DMS153 (cell line): ENCODE measurements at regions not wholly inside any gene's neighbourhood (a gene's known extent, or its start where the extent isn't known, plus 50 kb on each side); places are given as distances from the start of the nearest gene placed in this dataset.
"Not testable (repeated sequence)": the region's sequence is repeated elsewhere in the genome, so short reads cannot be mapped to it uniquely, and the experiment has no call there.

Source experiments
- DNase-seq: peaks from one replicate; lab custom pipeline; 2025; lab: John Stamatoyannopoulos, UW

DNA sequence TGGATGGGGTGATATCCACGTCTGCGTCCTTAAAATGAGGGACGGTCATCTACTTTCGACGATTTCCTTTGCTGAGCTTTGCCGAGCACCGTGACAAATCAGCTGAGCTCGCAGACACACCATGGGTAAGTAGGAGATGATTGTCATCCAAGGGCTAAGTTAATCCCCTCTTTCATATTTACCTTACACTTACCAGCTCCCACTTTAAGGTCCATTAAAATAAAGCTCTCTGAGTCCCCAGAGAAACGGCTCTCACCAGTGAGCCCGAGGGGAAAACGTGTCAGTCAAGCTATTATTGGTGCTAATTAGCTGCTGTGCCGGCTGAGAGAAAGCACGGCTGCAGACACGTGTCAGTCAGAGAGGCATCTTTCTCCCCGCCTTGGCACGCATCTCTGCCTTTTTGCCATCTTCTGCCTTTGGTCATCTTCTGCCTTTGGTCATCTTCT lies 72.2 kb downstream of the CRLF2 start:
- DNase-seq = no peak

DNA sequence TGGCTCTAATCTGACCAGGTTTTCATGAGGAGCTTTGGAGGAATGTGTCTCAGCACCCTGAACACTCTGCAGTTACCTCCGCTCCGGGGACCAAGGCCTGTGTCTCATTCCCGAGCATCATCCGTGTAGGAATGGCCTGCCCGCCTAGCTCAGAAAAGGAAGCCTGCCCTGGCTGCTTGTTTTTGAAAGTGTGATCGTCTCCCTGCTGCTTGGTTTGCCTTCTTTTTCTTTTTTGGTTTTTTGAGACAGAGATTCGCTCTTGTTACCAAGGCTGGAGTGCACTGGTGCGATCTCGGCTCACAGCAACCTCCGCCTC lies 73.3 kb downstream of the CRLF2 start:
- no peak for DNase-seq

DNA sequence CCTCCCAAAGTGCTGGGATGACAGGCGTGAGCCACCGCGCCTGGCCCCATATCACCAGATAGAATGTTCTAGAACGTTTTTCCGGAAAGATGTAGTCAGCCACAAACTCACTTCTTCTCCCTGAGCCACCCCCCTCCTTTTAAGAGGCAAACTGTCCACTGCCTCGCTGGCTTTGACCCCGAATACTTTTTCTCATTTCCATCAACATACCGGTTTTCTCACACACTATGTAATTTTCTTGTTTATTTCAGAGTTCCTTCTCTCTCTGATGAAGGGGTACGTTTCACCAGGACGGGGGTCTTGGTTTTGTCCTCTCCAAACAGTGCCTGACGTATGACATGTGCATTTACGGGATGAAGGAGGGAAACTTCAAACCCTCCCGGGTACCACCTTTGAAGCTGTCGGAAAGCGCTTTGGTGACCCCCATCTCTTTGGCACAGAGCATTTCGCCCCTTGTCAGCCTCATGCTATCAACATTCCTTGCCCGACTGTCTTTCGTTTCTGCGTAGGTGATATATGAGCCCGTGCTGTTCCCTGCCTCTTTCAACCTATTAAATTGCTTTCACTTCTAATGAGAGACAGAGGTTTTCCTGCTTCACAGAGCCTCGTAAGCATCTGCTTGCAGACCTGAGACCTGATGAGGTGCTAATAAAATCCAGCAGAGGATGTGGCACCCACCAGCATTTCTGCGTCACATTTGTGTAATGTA lies 73.8 kb downstream of the CRLF2 start:
- no peak for DNase-seq

DNA sequence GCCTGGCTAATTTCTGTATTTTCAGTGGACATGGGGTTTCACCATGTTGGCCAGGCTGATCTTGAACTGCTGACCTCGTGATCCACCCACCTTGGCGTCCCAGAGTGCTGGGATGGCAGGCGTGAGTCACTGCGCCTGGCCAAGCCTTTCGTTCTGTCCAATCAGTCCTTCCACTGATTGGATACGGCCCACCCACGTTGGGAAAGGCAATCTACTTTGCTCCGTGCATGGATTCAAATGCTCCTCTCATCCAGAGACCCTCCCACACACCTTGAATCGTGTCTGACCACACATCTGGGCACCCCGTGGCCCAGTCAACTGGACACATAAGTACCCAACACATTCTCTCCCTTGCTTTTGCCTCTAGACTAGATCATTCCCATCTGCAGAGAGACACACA lies 74.9 kb downstream of the CRLF2 start:
- no peak for DNase-seq

DNA sequence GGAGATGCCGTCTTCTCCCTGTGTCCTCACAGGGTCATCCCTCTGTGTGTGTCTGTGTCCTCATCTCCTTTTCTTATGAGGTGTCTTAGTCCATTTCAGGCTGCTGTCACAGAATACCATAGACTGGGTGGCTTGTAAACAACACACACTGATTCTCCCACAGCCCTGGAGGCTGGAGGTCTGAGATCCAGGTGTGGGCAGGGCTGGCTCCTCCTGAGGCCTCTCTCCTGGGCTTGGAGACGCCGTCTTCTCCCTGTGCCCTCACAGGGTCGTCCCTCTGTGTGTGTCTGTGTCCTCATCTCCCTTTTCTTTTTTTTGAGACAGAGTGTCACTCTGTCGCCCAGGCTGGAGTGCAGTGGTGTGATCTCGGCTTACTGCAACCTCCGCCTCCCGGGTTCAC lies 75.9 kb downstream of the CRLF2 start:
- DNase-seq = not testable (repeated sequence)

DNA sequence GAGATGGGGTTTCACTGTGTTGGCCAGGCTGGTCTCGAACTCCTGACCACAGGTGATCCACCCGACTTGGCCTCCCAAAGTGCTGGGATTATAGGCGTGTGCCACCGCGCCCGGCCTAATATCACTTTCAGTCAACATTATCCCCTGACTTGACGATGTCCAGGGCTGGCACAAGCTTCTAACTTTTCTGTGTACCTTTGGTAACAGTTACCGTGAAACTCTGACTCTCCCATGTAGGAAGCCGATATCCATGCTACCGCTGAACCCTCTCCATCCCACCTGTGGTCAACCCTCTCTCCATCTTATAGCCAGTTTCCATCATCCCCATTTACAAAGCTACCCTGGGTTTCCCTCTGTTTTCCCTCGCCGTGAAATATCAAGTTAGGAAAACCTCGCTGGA lies 77.5 kb downstream of the CRLF2 start:
- no peak for DNase-seq

DNA sequence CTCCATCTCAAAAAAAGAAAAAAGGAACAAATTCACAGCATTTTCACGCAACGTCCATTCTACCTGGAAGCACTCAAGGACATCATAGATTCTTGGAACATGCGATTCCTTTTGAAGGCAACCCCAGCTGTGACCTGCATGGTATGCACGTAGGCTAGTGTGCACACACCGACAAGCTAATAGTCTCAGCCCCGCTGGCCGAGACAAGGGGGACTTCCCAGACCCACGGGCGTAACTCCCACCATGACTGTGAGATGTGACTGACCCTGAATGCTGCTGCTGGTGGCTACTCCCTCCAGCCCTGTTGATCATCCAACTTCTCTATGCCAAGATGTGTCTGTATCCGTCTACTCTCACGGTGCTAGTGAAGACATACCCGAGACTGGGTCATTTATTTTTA lies 78.3 kb downstream of the CRLF2 start:
- DNase-seq = no peak

DNA sequence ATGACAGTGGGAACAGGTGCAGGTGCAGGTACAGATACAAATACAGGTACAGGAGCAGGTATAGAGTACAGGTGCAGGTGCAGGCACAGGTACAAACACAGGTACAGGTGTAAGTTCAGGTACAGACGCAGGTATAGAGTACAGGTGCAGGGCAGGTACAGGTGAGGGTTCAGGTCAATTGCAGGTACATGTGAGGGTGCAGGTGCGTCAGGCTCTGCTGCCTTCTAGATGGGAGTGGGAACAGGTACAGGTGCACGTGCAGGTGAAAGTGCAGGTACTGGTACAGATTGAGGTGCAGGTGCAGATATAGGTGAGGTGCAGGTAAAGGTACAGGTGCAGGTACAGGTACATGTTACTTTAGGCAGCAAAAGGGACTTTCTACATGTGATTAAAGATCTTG lies 85.7 kb downstream of the CRLF2 start:
- DNase-seq = no peak

DNA sequence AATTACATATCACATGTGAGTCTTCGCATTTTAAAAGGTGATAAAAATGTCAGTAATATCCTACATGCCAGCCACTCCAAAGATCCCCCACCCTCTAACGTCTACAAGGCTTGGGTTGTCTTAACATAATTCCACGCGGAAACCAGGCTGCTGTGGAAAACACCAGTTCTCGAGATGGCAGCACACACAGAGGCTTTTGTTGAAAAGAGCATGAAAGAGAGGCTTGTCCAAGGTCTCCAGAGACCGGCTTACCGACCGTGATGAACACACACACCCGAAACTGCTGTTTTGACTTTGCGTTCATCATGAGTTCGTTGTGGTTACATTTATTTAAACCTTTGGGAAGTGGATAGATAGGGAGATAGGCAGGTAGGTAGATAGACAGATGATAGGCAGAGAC lies 87.9 kb downstream of the CRLF2 start:
- no peak for DNase-seq

DNA sequence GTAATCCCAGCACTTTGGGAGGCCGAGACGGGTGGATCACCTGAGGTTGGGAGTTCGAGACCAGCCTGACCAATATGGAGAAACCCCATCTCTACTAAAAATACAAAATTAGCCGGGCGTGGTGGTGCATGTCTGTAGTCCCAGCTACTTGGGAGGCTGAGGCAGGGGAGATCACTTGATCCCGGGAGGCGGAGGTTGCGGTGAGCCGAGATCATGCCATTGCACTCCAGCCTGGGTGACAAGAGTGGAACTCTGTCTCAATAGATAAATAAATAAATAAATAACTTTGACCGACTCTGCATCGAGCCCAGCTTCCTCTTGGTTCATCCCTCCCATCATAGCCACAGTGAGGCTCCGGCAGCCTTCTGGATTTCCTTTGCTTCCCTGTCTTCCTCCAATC lies 89.6 kb downstream of the CRLF2 start:
- not testable (repeated sequence) for DNase-seq

DNA sequence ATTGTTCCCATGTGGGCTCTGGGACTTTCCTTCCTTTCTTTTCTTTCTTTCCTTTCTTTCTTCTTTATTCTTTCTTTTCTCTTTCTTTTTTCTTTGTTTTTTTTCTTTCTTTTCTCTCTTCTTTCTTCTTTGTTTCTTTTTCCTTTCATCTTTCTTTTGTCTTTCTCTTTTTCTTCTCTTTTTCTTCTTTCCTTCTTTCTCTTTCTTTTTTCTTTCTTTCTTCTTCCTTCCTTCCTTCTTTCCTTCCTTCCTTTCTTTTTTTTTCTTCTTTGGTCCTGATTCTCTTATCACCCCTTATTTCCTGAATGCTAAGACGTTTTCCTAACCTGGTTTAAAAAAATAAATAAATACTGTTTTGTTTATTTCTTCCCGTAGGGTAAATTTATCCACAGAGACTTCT lies 93.2 kb downstream of the CRLF2 start:
- no peak for DNase-seq

DNA sequence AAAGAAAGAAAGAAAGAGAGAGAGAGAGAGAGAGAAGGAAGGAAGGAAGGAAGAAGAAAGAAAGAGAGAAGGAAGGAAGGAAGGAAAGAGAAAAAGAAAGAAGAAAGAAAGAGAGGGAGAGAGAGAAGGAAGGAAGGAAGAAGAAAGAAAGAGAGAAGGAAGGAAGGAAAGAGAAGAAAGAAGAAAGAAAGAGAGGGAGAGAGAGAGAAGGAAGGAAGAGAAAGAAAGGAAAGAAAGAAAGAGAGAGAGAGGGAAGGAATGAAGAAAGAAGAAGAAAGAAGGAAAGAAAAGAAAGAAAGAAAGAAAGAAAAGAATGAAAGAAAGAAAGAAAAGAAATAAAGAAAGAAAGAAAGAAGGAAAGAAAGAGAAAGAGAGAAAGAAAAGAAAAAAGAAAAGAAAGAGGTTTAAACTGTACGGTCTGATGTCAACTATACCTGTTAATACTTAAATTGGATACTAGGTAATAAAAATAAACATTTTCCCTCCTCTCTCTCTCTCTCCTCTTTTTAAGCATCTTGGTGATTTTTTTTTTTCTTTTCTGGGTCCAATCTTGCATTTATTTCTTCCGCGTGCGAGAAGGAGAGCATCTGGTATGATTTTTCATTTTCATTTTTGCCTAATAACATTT lies 93.8 kb downstream of the CRLF2 start:
- no peak for DNase-seq

DNA sequence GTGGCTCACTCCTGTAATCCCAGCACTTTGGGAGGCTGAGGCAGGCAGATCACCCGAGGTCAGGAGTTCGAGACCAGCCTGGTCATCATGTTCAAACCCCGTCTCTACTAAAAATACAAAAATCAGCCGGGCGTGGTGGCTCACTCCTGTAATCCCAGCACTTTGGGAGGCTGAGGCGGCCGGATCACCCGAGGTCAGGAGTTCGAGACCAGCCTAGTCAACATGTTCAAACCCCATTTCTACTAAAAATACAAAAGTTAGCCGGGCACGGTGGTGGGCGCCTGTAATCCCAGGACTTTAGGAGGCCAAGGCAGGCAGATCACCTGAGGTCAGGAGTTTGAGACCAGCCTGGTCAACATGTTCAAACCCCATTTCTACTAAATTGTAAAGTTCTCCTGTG lies 97.0 kb downstream of the CRLF2 start:
- DNase-seq = not testable (repeated sequence)

DNA sequence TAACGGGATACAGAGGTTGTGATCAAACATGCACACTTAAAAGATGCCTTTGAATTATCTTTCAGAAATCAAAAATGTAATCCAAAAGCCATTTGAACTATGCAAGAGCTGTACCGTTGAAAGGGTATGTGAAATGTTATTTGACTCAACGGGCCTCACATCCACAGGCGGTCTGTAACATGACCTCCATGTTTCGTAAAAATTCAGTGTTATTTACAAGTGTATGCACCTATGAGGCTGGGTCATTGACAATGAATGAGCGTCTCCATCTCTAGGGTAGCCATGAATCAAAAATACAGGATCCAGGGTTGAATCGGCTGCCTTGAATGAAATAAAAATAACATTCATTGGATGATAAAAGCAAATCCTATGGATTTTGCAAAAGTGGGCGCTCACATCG lies 100.1 kb downstream of the CRLF2 start:
- DNase-seq = no peak

DNA sequence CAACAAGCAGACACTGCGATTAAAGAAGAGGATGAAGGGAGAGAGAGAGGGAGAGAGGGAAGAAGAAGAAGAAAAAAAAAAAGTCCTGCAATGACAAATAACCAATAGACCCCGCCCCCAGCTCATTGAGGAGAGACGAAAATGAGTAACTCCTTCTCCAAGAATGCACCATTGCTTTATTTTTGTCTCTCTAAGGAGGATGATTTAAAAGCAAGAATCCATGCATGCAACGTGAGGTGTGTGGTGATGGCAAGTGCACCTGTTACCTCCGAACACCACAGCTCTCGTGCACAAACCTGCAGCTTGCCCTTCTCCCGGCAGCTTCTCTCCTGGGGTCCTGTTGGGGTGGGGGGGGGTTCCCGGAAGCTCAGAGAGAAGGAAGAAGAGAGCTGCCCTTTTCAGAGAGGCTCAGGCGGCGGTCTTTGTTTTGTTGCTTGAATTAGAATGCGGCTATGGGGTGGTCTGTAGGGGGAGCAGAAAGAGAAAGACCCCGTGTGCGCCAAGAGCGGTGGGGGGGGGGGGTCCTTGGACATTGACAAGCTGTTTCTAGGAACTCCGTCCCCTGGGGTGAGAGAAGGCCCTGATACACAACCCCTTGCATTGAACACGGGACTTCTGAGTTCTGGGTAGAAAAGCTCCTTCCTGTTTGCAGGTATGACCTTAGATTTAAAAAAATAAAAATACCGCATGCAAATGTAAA lies 100.7 kb downstream of the CRLF2 start:
- no peak for DNase-seq

DNA sequence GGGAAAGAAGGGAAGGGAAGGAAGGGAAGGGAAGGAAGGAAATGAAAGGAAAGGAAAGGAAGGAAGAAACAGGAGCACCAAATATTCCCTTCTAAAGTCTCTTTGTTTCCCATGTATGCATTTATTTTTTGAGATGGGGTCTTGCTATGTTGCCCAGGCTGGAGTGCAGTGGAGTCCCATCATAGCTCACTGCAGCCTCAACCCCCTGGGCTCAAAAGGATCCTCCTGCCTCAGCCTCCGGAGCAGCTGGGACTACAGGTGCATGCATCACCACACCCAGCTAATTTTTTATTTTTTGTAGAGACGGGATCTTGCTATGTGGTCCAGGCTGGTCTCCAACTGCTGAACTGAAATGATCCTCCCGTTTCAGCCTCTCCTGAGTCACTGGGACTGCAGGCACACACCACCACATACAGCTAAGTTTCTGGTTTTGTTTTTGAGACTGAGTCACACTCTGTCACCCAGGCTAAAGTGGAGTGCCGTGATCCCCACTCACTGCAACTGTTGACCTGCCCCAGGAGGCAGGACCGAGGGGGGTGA lies 102.8 kb downstream of the CRLF2 start:
- no peak for DNase-seq

DNA sequence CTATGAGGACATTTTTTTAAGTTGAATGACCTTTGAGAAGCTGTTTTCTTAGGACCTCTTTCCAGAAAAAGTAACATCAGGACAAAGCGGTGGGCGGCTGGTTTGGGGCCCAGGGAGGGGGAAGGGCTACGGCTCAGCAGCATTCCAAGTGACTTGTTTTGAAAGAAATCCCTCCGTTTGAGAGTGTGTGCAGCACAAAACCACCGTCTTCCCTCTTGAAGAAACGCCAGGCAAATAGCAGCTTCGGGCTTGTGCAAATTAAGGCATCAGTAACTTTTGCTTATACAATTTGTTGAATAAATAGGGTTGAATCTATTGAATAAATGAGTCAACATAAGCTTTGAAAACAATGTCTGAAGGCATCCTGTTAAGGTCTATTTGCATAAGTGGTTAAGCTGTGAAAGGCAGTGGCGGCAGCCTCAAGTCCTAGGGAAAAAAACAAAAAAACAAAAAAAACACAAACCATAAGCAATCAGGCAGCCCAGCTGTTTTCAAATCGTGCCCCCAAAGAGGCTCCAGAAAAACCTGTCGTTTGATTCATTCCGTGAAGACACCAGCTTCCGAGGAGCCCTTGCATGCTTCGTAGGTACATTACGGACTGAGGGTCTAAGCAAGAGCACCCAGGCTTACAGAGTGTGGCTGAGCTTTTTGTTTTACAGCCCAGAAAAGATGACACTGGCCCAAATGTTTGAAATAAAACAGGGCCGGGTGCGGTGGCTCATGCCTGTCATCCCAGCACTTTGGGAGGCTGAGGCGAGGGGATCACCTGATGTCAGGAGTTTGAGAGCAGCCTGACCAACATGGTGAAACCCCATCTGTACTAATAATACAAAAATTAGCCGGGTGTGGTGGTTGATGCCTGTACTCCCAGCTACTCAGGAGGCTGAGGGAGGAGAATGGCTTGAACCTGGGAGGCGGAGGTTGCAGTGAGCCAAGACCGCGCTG lies 103.7 kb downstream of the CRLF2 start:
- no peak for DNase-seq

DNA sequence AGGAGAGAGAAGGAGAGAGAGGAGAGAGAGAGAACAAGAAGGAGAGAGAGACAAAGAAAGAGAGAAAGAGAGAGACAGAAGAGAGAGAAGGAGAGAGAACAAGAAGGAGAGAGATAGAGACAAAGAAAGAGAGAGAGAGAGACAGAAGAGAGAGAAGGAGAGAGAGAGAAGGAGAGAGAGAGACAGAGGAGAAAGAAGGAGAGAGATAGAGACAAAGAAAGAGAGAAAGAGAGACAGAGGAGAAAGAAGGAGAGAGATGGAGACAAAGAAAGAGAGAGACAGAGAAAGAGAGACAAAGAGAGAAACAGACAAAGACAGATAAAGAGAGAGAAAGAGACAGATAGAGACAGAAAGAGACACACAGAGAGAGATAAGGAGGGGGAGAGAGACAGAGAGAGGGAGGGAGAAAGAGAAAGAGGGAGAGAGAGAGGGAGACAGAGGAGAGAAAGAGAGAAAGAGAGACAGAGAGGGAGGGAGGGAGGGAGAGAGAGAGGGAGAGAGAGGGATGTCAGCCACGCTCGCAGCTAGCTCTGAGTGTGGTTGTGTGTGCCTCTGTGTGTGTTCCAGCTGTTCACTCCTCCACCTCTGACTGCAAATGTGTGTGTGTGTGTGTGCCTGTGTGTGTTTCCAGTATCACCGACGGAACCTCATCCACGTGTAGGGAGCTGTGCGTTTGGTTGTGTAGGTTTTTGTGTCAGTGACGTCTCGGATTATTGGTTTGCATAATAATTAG lies 105.8 kb downstream of the CRLF2 start:
- DNase-seq = no peak

DNA sequence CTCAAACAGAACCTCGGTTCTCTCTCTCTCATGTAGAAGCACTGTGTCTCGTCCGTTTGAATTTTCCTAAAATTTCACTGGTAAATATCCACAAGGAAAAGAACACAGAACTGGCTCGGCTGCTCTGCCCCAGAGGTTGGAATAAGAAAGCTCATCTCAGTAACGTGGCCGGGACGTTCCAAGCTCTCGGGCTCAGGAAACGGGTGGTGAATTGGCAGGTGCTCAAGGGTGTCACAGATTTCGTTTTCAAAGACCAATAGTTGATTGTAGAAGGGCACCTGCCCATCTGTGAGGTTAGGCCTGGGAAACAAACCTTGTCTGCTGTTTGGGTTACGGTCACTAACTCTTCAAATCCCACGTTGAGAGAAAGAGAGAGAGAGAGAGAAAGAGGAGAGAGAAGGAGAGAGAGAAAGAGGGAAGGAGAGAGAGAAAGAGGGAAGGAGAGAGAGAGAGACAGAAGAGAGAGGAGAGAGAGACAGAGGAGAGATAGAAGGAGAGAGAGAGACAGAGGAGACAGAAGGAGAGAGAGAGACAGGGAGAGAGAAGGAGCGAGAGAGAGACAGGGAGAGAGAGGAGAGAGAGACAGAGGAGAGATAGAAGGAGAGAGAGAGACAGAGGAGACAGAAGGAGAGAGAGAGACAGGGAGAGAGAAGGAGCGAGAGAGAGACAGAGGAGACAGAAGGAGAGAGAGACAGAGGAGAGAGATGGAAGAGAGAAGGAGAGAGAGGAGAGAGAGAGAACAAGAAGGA lies 106.6 kb downstream of the CRLF2 start:
- no peak for DNase-seq

DNA sequence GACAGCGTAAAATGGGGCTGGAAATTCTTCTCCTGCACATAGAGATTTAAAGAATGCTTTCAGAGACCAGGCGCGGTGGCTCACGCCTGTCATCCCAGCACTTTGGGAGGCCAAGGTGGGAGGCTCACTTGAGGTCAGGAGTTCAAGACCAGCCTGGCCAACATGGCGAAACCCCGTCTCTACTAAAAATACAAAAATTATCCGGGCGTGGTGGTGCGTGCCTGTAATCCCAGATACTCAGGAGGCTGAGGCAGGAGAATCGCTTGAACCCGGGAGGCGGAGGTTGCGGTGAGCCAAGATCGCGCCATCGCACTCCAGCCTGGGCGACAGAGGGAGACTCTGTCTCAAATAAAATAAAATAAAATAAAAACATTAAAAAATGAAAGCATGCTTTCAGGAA lies 107.4 kb downstream of the CRLF2 start:
- not testable (repeated sequence) for DNase-seq

DNA sequence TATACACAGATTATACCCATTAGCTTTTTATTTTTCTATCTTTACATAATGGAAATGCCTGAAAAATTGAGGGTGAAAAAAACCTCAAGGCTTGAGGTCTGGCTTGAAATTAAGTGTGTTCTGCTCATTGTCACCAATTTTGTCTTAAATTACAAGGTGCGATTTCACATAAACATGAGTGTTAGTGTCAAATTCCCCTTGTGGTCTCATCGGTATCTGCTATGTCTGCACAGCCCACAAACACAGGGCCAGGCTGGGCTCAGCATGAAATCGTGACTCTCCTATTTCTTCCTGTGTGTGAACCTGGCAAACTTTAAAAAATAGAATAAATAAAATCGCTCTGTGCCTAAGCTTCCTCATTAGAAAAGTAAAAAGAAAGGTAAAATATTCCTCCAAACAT lies 109.1 kb downstream of the CRLF2 start:
- no peak for DNase-seq
